ENCODE measurements at regions not wholly inside any gene's neighbourhood (a gene's known extent, or its start where the extent isn't known, plus 50 kb on each side); places are given as distances from the start of the nearest gene placed in this dataset.
"Not testable (repeated sequence)": the region's sequence is repeated elsewhere in the genome, so short reads cannot be mapped to it uniquely, and the experiment has no call there.

DNA sequence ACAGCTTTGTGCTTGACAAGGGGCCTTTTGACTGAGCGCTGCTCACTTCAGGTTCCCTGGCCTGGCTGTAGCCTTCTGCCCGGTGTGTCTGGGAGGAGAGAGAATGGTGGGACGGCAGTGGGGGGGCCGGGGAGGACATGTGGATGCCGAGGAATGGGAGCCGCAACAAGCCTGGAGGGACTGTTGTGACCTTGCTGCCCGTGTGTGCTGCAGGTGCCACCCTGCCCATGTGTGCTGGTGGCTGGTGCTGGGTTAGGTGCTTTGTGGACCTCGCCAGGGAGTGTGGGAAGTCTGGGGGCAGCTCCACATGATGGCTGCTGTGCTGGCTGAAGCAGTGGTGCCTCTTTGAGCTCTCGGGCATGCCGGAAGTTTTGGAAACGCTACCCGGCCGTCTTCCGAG lies 132.1 kb downstream of the LAT start:
- peak overlapping the region; percentile 13 for H2AK9ac ChIP-seq (replicated peaks; ENCODE audit: low read depth, low read length, poor library complexity)
- H3K79me1 ChIP-seq (ENCODE audit: low read depth in 1 of 2, low read length in 2 of 2), result 0 out of 4 replicates have a peak, but pooled peaks cover 0 to 17% of the 10 kb centered on the region in 2 experiments
- no peak overlapping the region for H3K56ac ChIP-seq (ENCODE audit: extremely low read depth, insufficient read depth, low read length)
- peak overlapping the region; percentile 29 for H2AK5ac ChIP-seq (ENCODE audit: low read depth, low read length)
- in situ Hi-C loops (cut with MboI; ENCODE audit: low sequenced_read_pairs) (no loop called here), intact Hi-C loops (cut with micrococcal nuclease) (loop anchor here (5.0 kb wide), 1 partner anchor 140 kb away; no protein-coding TSS in a partner anchor), dilution Hi-C loops (cut with HindIII; ENCODE audit: low sequenced_read_pairs, unreplicated experiment) (no loop called here)
- H4K8ac ChIP-seq (ENCODE audit: low read depth in 2 of 2, low read length in 2 of 2), result peak overlapping the region; percentile 9 to 95; a peak in 2 of 4 replicates
- TF ChIP-seq MAFK (IDR thresholded peaks at IDR 0.05; ENCODE audit: low read depth, low read length) (no peak), NFE2L2 (IDR thresholded peaks at IDR 0.05; ENCODE audit: low read depth, low read length) (no peak)
- TF ChIP-seq, protein P1, sequence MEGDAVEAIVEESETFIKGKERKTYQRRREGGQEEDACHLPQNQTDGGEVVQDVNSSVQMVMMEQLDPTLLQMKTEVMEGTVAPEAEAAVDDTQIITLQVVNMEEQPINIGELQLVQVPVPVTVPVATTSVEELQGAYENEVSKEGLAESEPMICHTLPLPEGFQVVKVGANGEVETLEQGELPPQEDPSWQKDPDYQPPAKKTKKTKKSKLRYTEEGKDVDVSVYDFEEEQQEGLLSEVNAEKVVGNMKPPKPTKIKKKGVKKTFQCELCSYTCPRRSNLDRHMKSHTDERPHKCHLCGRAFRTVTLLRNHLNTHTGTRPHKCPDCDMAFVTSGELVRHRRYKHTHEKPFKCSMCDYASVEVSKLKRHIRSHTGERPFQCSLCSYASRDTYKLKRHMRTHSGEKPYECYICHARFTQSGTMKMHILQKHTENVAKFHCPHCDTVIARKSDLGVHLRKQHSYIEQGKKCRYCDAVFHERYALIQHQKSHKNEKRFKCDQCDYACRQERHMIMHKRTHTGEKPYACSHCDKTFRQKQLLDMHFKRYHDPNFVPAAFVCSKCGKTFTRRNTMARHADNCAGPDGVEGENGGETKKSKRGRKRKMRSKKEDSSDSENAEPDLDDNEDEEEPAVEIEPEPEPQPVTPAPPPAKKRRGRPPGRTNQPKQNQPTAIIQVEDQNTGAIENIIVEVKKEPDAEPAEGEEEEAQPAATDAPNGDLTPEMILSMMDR (conservative IDR thresholded peaks at IDR 0.05; ENCODE audit: low read depth, low read length), result no peak
- H4K20me1 ChIP-seq (ENCODE audit: insufficient read depth, low read length), result no peaks in the 10 kb centered on the region
- no peak overlapping the region for H3K4me2 ChIP-seq (ENCODE audit: low read depth, low read length)
- H3K27ac ChIP-seq (ENCODE audit: insufficient read depth, low read length), result peak overlapping the region; percentile 52; the same call in 1 of the 2 replicates
- H2BK120ac ChIP-seq (ENCODE audit: low read depth, low read length), result peak overlapping the region; percentile 9
- 90% methylated on average over 2 of the region's 14 CpGs; no CpG with 5 or more reads in 1 of the 2 experiments for WGBS, 2 experiments (ENCODE audit: extremely low coverage in 2 of 2, insufficient read length in 1 of 2)
- ChIA-PET POLR2A (ENCODE audit: unreplicated experiment) (no interaction called here), CTCF (no interaction called here)
- peak overlapping the region; percentile 19 for H3K4ac ChIP-seq (ENCODE audit: low read depth, low read length)
- DNase-seq, result no peak
- H3K23ac ChIP-seq (ENCODE audit: low read depth, low read length), result no peak overlapping the region
- H4K5ac ChIP-seq (ENCODE audit: low read depth, low read length), result peak overlapping the region; percentile 62; the same call in 1 of the 2 replicates
- peak overlapping the region; percentile 60; the same call in 2 of the 3 replicates for H2BK15ac ChIP-seq (ENCODE audit: low read depth, low read length)
- no peak overlapping the region for H3K14ac ChIP-seq (replicated peaks; ENCODE audit: low read depth, low read length)
- H3K4me1 ChIP-seq (ENCODE audit: control insufficient read depth, insufficient read depth, low read length), result peaks cover 14% of the 10 kb centered on the region; the same call in 1 of the 2 replicates
- no peak overlapping the region for H3K9ac ChIP-seq (ENCODE audit: low read depth, low read length)
- peak overlapping the region; percentile 20 for H4K91ac ChIP-seq (ENCODE audit: insufficient read depth, low read depth, low read length)
- H3K36me3 ChIP-seq (ENCODE audit: control insufficient read depth, insufficient read depth, low read length), result peaks cover 7% of the 10 kb centered on the region; the same call in 1 of the 2 replicates
- H2AFZ ChIP-seq (replicated peaks; ENCODE audit: low read length, poor library complexity), result no peak overlapping the region
- ATAC-seq (ENCODE audit: low read depth), result no peak
- peaks cover 5% of the 10 kb centered on the region for H3K9me1 ChIP-seq (ENCODE audit: insufficient read depth, low read length)
- no peak overlapping the region for H3K4me3 ChIP-seq (ENCODE audit: insufficient read depth, low read depth, low read length)
- BruUV-seq (replicated peaks), result no TSS peak
- no peaks in the 10 kb centered on the region for H3K27me3 ChIP-seq (ENCODE audit: control insufficient read depth, insufficient read depth, low read length)
- peak overlapping the region; percentile 6; the same call in 1 of the 2 replicates for H2BK20ac ChIP-seq (ENCODE audit: low read depth, low read length)
- no peaks in the 10 kb centered on the region for H3K9me3 ChIP-seq (ENCODE audit: control insufficient read depth, insufficient read depth, low read length)
- H3K18ac ChIP-seq (ENCODE audit: low read depth, low read length), result peak overlapping the region; percentile 81; the same call in 1 of the 2 replicates
- H2BK5ac ChIP-seq (ENCODE audit: low read depth, low read length, poor library complexity, severe bottlenecking), result peak overlapping the region; percentile 7

DNA sequence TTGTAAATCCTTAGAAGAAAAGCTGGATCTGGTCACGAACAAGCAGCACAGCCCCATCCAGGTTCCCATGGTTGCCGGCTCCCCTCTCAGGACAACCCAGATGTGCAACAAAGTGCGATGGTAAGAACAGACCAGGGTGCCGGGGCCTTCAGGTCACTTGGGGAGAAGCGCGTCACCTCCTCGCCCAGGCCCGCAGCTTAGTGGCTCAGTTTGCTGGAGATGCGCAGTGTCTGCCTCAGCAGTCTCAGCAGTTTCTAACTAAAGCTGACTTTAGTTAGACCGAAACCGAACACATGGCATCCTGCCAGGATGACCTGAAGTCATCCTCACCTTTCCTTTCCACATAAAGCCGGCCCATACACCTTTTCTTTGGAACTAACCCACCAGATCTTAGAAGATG lies 131.4 kb downstream of the LAT start:
- H3K4me3 ChIP-seq (ENCODE audit: insufficient read depth, low read depth, low read length); H3K23ac ChIP-seq (ENCODE audit: low read depth, low read length); DNase-seq; H3K4me2 ChIP-seq (ENCODE audit: low read depth, low read length); dilution Hi-C loops (cut with HindIII; ENCODE audit: low sequenced_read_pairs, unreplicated experiment); H2AFZ ChIP-seq (replicated peaks; ENCODE audit: low read length, poor library complexity); in situ Hi-C loops (cut with MboI; ENCODE audit: low sequenced_read_pairs); H2AK9ac ChIP-seq (replicated peaks; ENCODE audit: low read depth, low read length, poor library complexity); H2BK5ac ChIP-seq (ENCODE audit: low read depth, low read length, poor library complexity, severe bottlenecking); H3K9me1 ChIP-seq (ENCODE audit: insufficient read depth, low read length); ATAC-seq (ENCODE audit: low read depth); H3K27me3 ChIP-seq (ENCODE audit: control insufficient read depth, insufficient read depth, low read length); POLR2A ChIA-PET (ENCODE audit: unreplicated experiment); BruUV-seq (replicated peaks); H3K9me3 ChIP-seq (ENCODE audit: control insufficient read depth, insufficient read depth, low read length); H3K36me3 ChIP-seq (ENCODE audit: control insufficient read depth, insufficient read depth, low read length); H3K56ac ChIP-seq (ENCODE audit: extremely low read depth, insufficient read depth, low read length); H4K20me1 ChIP-seq (ENCODE audit: insufficient read depth, low read length): not testable (repeated sequence)
- peak overlapping the region; percentile 16; the same call in 1 of the 2 replicates for H3K9ac ChIP-seq (ENCODE audit: low read depth, low read length)
- H4K5ac ChIP-seq (ENCODE audit: low read depth, low read length), result peak overlapping the region; percentile 69
- WGBS, 2 experiments (ENCODE audit: extremely low coverage in 2 of 2, insufficient read length in 1 of 2), result 100% methylated on average over 1 of the region's 12 CpGs; no CpG with 5 or more reads in 1 of the 2 experiments
- intact Hi-C loops (cut with micrococcal nuclease), result loop anchor here (5.0 kb wide), 1 partner anchor 141 kb away; no protein-coding TSS in a partner anchor
- CTCF ChIA-PET, result interaction anchor here (0.6 kb wide), 1 partner anchor 34 kb away, joined by 3 read pairs; no protein-coding TSS in a partner anchor
- H3K4me1 ChIP-seq (ENCODE audit: control insufficient read depth, insufficient read depth, low read length), result peaks cover 14% of the 10 kb centered on the region; the same call in 1 of the 2 replicates
- H2BK120ac ChIP-seq (ENCODE audit: low read depth, low read length), result peak overlapping the region; percentile 95
- H3K27ac ChIP-seq (ENCODE audit: insufficient read depth, low read length), result peak overlapping the region; percentile 36; the same call in 1 of the 2 replicates
- H2BK20ac ChIP-seq (ENCODE audit: low read depth, low read length), result peak overlapping the region; percentile 90
- peak overlapping the region; percentile 90 for H3K4ac ChIP-seq (ENCODE audit: low read depth, low read length)
- peak overlapping the region; percentile 2; the same call in 1 of the 2 replicates for H3K18ac ChIP-seq (ENCODE audit: low read depth, low read length)
- peak overlapping the region; percentile 41 for H3K14ac ChIP-seq (replicated peaks; ENCODE audit: low read depth, low read length)
- peak overlapping the region; percentile 41; the same call in 1 of the 2 replicates for H4K91ac ChIP-seq (ENCODE audit: insufficient read depth, low read depth, low read length)
- peak overlapping the region; percentile 78 for H2AK5ac ChIP-seq (ENCODE audit: low read depth, low read length)
- H2BK15ac ChIP-seq (ENCODE audit: low read depth, low read length), result peak overlapping the region; percentile 83; the same call in 2 of the 3 replicates
- peak overlapping the region; percentile 71 to 95; a peak in 2 of 4 replicates for H4K8ac ChIP-seq (ENCODE audit: low read depth in 2 of 2, low read length in 2 of 2)
- H3K79me1 ChIP-seq (ENCODE audit: low read depth in 1 of 2, low read length in 2 of 2), result 0 out of 4 replicates have a peak, but pooled peaks cover 0 to 17% of the 10 kb centered on the region in 2 experiments

Data from IMR-90 (cell line).